GM13976 (cell line): ENCODE measurements at regions not wholly inside any gene's neighbourhood (a gene's known extent, or its start where the extent isn't known, plus 50 kb on each side); places are given as distances from the start of the nearest gene placed in this dataset.

Experiments
- DNase-seq: peaks from one replicate; pipeline ENCODE4 v3.0.0; 2012; ENCODE audit warnings: low spot score
- CTCF ChIP-seq: IDR thresholded peaks from 2 replicates; pipeline ENCODE4 v1.5.1; 2012; ENCODE audit warnings: borderline replicate concordance, mild to moderate bottlenecking; ENCODE audit not compliant: insufficient read depth; ENCODE audit errors: extremely low read depth, missing control alignments, control extremely low read depth
- in situ Hi-C: fragments of 300-500 bp; cut with MboI; formaldehyde crosslinking; loops from one replicate; pipeline ENCODE4 v1.12.0; 2022; ENCODE audit warnings: low sequenced_read_pairs, mixed read lengths, inconsistent platforms; ENCODE audit not compliant: unreplicated experiment

GRCh38 chr2:239816576-239817467, 208.3 kb downstream of the NDUFA10 start:
- TF ChIP-seq CTCF, result no peak
- in situ Hi-C loops, result no loop called here
- no peak for DNase-seq

- in situ Hi-C loops, result no loop called here
- no peak for DNase-seq
- no peak for TF ChIP-seq CTCF
Observed at GRCh38 chr2:239815671-239816070, 209.5 kb downstream of the NDUFA10 start.

- no peak for DNase-seq
- TF ChIP-seq CTCF, result no peak
- in situ Hi-C loops, result no loop called here
Observed at GRCh38 chr2:239814861-239815601, 210.1 kb downstream of the NDUFA10 start.

- in situ Hi-C loops, result no loop called here
- no peak for DNase-seq
Observed at GRCh38 chr2:239814116-239814860, 210.9 kb downstream of the NDUFA10 start.

GRCh38 chr2:239813261-239814115, 211.7 kb downstream of the NDUFA10 start:
- no peak for DNase-seq
- in situ Hi-C loops, result no loop called here
- TF ChIP-seq CTCF, result no peak

More at GRCh38 chr2:239814116-239814860, 210.9 kb downstream of the NDUFA10 start:
- TF ChIP-seq CTCF, result no peak
